Gastroesophageal sphincter (tissue), 4 donors: ENCODE measurements at regions not wholly inside any gene's neighbourhood (a gene's known extent, or its start where the extent isn't known, plus 50 kb on each side); places are given as distances from the start of the nearest gene placed in this dataset.

Source experiments
- ATAC-seq: fragments of 150-250 bp; one replicate; pipeline ENCODE4 v1.9.1; 2016; ENCODE audit warnings: mild to moderate bottlenecking, moderate library complexity
- H3K27ac ChIP-seq, 4 donors: fragments of 200-600 bp; sonication (generic) in 3 of 4; 1 replicate in 3 of 4; 2 replicates in 1 of 4; pipeline ENCODE4 v1.5.1; 2016 to 2019
- H3K27me3 ChIP-seq: fragments of 200-600 bp; sonication (generic); one replicate; pipeline ENCODE4 v1.5.1; 2019
- H3K36me3 ChIP-seq, 2 donors: fragments of 200-600 bp; sonication (generic); one replicate each; pipeline ENCODE4 v1.5.1; 2019; ENCODE audit warnings: control low read depth in 1 of 2
- H3K4me1 ChIP-seq, 3 donors: fragments of 200-600 bp; sonication (generic); 1 replicate in 2 of 3; 2 replicates in 1 of 3; pipeline ENCODE4 v1.5.1; 2016 to 2019; ENCODE audit warnings: control low read depth in 2 of 3
- H3K4me3 ChIP-seq, 2 donors: fragments of 200-600 bp; sonication (generic); one replicate each; pipeline ENCODE4 v1.5.1; 2019; ENCODE audit warnings: mild to moderate bottlenecking in 1 of 2, moderate library complexity in 1 of 2
- H3K9me3 ChIP-seq, 3 donors: fragments of 200-600 bp; sonication (generic); one replicate each; pipeline ENCODE4 v1.5.1; 2017 to 2019; ENCODE audit warnings: control low read depth in 2 of 3
- CTCF ChIP-seq, 4 experiments: fragments of 200-600 bp in 2 of 4; fragments of 450-650 bp in 2 of 4; sonication (generic) in 1 of 4; IDR thresholded peaks; one replicate each; pipeline ENCODE4 v1.5.1; 2017 to 2019; ENCODE audit warnings: antibody characterized with exemption in 4 of 4, mild to moderate bottlenecking in 2 of 4, moderate library complexity in 2 of 4
- EP300 ChIP-seq: sonication (generic); formaldehyde crosslinking; IDR thresholded peaks from one replicate; pipeline ENCODE4 v1.6.1; 2017; ENCODE audit warnings: antibody characterized with exemption, mild to moderate bottlenecking
- POLR2A ChIP-seq, 2 donors: fragments of 450-650 bp; IDR thresholded peaks; one replicate each; pipeline ENCODE4 v1.6.1; 2017; ENCODE audit warnings: antibody characterized with exemption in 2 of 2, mild to moderate bottlenecking in 2 of 2, moderate library complexity in 1 of 2
- POLR2AphosphoS5 ChIP-seq: sonication (generic); formaldehyde crosslinking; IDR thresholded peaks from one replicate; pipeline ENCODE4 v1.6.1; 2017; ENCODE audit warnings: antibody characterized with exemption
- WGBS, 2 donors: methylation state at CpG; one replicate each; pipeline ENCODE4 v1.1.5; 2018; ENCODE audit warnings: low coverage in 1 of 2; 5-methylcytosine and 5-hydroxymethylcytosine counted together

- Histone ChIP-seq H3K4me1 (peaks cover 0 to 28% (median 2%) of the 10 kb centered on the region in 3 donors), H3K4me3 (no peak overlapping the region), H3K27me3 (no peaks in the 10 kb centered on the region), H3K36me3 (no peaks in the 10 kb centered on the region), H3K27ac (no peak overlapping the region), H3K9me3 (no peaks in the 10 kb centered on the region)
- no peak for ATAC-seq
- WGBS, 2 donors: 78 to 100% methylated on average over 1 of the region's 1 CpG
- no peak for TF ChIP-seq EP300
- TF ChIP-seq POLR2A (IDR thresholded peaks at IDR 0.05): no peak
- no peak for TF ChIP-seq POLR2AphosphoS5
- TF ChIP-seq CTCF (IDR thresholded peaks at IDR 0.05): no peak
These were observed 178.8 kb downstream of the MC4R start for GRCh38 chr18:60193780-60194179.

DNA sequence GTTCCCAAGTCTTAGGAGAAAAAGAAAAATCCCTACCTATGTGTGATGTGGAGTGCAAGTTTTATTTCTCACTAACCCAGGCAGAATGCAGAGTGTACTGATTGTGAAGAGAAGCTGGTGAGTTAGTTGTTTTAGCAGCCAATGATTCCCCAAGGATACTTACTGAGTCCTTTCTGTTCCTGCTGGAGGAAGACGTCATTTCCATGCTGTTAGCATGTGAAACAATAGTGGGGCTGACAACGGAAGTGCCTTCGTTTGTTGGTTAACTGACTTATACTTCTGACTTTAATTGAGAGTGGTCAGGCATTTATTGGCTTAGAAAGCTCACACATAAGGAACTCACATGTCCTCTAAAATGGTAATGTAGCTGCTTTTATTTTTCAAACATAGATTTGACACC, 180.6 kb downstream of the MC4R start:
- Histone ChIP-seq H3K4me1 (peaks cover 0 to 27% (median 2%) of the 10 kb centered on the region in 3 donors), H3K4me3 (no peak overlapping the region), H3K27me3 (no peaks in the 10 kb centered on the region), H3K9me3 (no peaks in the 10 kb centered on the region), H3K27ac (no peak overlapping the region), H3K36me3 (no peaks in the 10 kb centered on the region)
- ATAC-seq: no peak
- WGBS, 2 donors: 83 to 90% methylated on average over 3 of the region's 3 CpGs
- TF ChIP-seq POLR2AphosphoS5: no peak
- TF ChIP-seq EP300: no peak
- no peak for TF ChIP-seq CTCF (IDR thresholded peaks at IDR 0.05)
- no peak for TF ChIP-seq POLR2A (IDR thresholded peaks at IDR 0.05)

DNA sequence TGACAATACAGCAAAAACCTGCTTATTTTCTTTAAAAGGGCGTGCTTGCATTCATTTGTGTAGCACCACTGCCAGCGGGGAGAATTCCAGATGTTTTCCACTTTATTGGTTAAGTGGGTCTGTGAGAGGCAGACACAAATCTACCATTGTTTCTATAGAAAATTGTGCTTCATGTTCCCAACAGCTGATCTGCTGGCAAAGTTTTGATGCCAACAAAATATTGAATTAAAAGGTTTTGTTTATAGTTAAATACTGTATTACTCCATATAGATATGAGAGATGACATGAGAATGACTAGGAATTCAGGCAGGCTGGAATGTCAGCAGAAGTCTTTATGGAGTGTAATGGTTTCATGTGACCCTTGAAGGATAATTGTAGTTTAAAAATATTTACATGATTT, 182.7 kb downstream of the MC4R start:
- Histone ChIP-seq H3K27ac (no peak overlapping the region), H3K4me3 (no peak overlapping the region), H3K4me1 (peaks cover 0 to 14% (median 2%) of the 10 kb centered on the region in 3 donors), H3K27me3 (no peaks in the 10 kb centered on the region), H3K9me3 (no peaks in the 10 kb centered on the region), H3K36me3 (no peaks in the 10 kb centered on the region)
- no peak for ATAC-seq
- TF ChIP-seq CTCF (IDR thresholded peaks at IDR 0.05) (no peak), POLR2AphosphoS5 (no peak), EP300 (no peak), POLR2A (IDR thresholded peaks at IDR 0.05) (no peak)
- WGBS, 2 donors: 85 to 100% methylated on average over 2 of the region's 2 CpGs

DNA sequence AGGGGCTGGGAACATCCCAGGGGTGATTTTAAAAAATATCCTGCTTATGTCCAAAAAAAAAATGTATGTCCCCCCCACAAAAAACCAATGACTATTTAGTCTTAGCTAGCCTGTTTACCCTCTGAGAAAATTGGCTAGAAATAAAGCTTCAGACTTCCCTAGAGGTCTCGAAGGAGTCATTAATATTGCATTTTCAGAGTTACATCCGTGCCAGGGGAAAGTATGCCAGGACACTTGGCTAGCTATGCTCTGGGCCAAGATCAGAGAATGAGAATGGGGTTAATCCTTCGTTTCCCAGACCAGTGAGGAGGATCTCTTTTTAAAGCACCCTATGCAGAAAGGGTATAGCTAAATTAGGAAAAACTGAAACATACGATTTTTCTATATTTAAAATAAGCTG, 183.6 kb downstream of the MC4R start:
- Histone ChIP-seq H3K4me1 (peaks cover 0 to 14% (median 2%) of the 10 kb centered on the region in 3 donors), H3K4me3 (no peak overlapping the region), H3K9me3 (no peaks in the 10 kb centered on the region), H3K27me3 (no peaks in the 10 kb centered on the region), H3K36me3 (no peaks in the 10 kb centered on the region), H3K27ac (no peak overlapping the region)
- TF ChIP-seq POLR2A (IDR thresholded peaks at IDR 0.05): no peak
- no peak for TF ChIP-seq EP300
- no peak for TF ChIP-seq CTCF (IDR thresholded peaks at IDR 0.05)
- no peak for TF ChIP-seq POLR2AphosphoS5
- 6 to 22% methylated on average over 4 of the region's 4 CpGs for WGBS, 2 donors
- ATAC-seq: no peak

DNA sequence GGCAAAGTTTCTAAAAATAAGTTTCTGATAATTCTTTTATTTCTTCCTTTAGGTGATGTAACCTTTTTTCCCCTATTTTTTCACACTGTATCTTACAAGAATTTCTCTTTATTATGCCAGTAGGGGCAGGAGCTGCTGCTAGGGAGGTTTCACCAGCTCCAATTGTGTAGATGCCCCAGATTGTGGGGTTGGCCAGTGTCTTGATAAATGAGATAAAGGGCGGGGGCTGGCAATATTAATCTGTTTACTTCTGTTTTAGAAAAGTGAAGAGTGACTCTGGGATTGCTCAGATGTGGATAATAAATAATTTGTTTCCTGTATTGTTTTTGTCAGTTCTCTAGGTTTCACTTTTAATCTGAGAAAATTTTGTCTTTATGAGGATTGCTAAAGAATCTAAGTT, 190.4 kb downstream of the MC4R start:
- Histone ChIP-seq H3K27ac (no peak overlapping the region), H3K4me3 (no peak overlapping the region), H3K27me3 (no peaks in the 10 kb centered on the region), H3K9me3 (no peaks in the 10 kb centered on the region), H3K4me1 (no peaks in the 10 kb centered on the region), H3K36me3 (no peaks in the 10 kb centered on the region)
- TF ChIP-seq POLR2A (IDR thresholded peaks at IDR 0.05) (no peak), POLR2AphosphoS5 (no peak), CTCF (IDR thresholded peaks at IDR 0.05) (no peak), EP300 (no peak)
- ATAC-seq: no peak
- WGBS, 2 donors: 67 to 82% methylated on average over 1 of the region's 1 CpG
